Brain pericyte (primary cell): ENCODE measurements at regions not wholly inside any gene's neighbourhood (a gene's known extent, or its start where the extent isn't known, plus 50 kb on each side); places are given as distances from the start of the nearest gene placed in this dataset.
"Not testable (repeated sequence)": the region's sequence is repeated elsewhere in the genome, so short reads cannot be mapped to it uniquely, and the experiment has no call there.

ENCODE experiments used
- DNase-seq: peaks from one replicate; pipeline ENCODE4 v3.0.0-alpha.2; 2012; ENCODE audit warnings: low read depth, low spot score

DNA sequence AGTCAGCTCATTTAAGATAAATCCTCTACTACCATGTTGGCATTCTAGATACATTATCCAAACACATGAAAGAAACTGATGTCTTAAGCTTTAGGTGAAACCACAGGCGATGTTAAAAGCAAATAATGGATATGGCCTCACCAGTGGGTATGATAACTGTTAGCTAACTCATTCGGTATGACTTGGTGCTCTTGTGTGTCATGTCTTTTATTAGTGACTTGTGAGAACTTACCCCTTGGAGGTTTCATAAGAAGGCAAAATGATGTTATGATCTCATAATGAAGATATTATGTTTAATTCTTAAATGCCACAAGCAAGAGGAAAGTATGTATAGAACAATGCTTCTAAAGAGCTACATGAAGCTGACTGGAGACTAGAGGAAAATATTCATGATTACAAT, 1227.0 kb downstream of the EFNA5 start:
- DNase-seq: no peak

- DNase-seq: no peak
Measured at GRCh38 chr5:106435185-106435584, 1235.6 kb downstream of the EFNA5 start.

GRCh38 chr5:106430733-106431132, 1240.0 kb downstream of the EFNA5 start:
- not testable (repeated sequence) for DNase-seq

GRCh38 chr5:106423109-106423897, 1247.4 kb downstream of the EFNA5 start:
- no peak for DNase-seq

GRCh38 chr5:106420102-106420501, 1250.6 kb downstream of the EFNA5 start:
- DNase-seq: no peak

DNA sequence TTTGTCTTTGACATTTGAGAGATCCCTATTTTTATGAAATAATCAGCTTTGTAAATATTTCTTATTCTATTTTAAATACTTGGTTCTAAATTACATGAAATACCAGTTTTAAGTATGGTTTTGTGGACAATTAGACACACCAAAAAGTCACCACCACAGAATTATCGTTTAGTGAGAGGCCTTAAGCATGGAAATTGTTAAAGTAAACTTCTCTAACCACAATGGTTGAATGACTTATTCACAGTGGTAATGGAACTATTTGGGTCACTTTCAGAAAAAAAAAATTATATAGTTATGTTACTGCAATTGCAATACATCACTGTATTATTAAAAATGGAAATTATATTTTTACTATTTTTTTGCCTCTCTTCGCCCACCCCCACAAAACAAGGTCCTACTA, 1252.5 kb downstream of the EFNA5 start:
- DNase-seq: no peak

DNA sequence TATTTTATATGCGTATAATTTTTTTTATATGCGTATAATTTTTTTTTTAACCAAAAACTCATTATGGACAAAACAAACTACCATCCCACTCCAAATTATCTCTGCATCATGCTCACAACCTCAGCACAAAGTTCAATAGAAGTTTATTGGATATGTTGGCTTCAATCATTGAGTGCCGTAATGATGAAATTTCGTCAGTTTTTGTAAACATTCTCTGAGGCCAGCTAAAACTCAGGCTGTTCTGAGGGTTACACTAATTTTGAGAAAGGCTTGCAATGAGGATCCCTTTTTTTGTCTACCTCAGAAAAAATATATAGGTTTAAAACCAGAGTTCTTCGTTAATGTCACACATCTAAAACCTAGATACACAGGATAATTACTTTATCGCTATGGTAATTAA, 1253.2 kb downstream of the EFNA5 start:
- no peak for DNase-seq

- no peak for DNase-seq
Measured at GRCh38 chr5:106417163-106417562, 1253.6 kb downstream of the EFNA5 start.

DNA sequence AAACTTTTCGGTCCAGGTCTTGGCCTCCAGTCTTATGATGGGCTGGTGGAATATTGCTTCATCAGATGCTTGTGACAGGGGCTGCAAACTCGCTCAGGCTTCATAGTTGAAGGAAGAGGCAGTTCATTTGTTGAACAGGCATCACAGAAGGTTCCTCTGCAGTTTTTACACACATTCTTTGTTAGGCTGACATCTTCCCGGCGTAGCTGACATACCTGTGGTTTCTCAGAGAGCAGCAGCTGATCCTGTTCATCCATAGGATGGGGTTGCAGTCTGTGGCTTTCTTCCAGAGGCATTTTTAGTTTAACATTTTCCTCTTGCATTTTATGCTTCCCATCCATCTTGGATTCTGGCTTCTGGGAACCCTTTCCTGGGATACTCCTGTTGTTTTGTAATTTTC, 1255.2 kb downstream of the EFNA5 start:
- no peak for DNase-seq

GRCh38 chr5:106414342-106414741, 1256.4 kb downstream of the EFNA5 start:
- DNase-seq: no peak

- DNase-seq: no peak
Measured at GRCh38 chr5:106412606-106413005, 1258.1 kb downstream of the EFNA5 start.

GRCh38 chr5:106408570-106408969, 1262.2 kb downstream of the EFNA5 start:
- DNase-seq: no peak

DNA sequence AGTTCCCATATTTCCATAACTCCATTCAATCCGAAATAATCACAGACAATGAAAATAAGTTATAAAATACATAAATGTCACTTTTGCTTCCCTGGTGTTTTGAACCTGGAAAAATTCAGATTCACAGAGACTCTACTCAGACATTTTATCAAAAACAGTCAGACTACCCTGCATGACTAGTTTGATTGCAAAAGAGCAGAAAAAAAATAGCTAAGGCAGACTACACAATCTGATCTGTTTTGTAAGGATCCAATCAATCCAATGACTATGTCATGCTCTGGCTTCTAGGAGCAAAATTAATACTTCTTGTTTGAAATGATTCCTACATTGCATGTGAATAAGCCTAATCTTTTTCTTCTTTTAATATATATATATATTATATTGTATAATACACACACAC, 1262.6 kb downstream of the EFNA5 start:
- no peak for DNase-seq

DNA sequence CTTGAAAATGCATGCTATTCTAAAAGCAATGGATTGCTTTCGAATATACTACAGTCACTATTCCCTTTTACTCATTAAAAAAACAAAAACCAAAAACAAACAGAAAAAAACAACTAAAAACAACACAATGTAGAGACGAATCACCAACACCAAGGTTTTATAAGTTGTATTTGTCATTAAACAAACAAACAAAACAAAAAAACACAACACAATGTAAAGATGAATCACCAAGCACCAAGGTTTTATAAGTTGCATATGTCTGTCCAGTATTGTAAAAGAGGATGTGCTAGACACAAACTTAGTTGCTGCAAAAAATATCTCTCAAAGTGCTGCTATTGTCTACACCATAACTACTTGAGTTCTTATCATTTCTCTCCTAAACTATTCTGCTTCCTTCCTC, 1269.2 kb downstream of the EFNA5 start:
- DNase-seq: no peak

- no peak for DNase-seq
Measured at GRCh38 chr5:106399391-106399790, 1271.3 kb downstream of the EFNA5 start.

- peak; percentile 80 for DNase-seq
Measured at GRCh38 chr5:106397700-106398099, 1273.0 kb downstream of the EFNA5 start.

GRCh38 chr5:106393276-106393675, 1277.5 kb downstream of the EFNA5 start:
- DNase-seq: no peak

GRCh38 chr5:106392766-106393165, 1278.0 kb downstream of the EFNA5 start:
- no peak for DNase-seq

- not testable (repeated sequence) for DNase-seq
Measured at GRCh38 chr5:106387767-106388166, 1283.0 kb downstream of the EFNA5 start.

DNA sequence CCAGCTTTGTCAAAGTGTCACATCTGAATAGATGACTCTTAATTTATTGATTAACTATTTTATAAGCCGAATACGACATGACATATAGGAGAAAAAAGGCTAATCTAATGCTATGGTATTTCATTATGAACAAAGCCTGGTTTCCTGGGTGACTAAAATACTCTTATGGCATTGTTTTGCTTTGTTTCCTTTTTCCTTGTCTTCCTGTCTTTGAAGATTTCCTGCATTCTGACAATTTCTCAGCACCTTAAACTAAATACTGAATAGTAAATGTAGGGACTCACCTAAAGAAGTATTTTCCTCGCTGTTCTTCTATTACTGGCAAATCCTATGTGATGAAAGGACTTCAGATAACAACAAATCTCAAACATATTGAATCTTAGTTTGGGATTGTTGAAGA, 1284.5 kb downstream of the EFNA5 start:
- no peak for DNase-seq

DNA sequence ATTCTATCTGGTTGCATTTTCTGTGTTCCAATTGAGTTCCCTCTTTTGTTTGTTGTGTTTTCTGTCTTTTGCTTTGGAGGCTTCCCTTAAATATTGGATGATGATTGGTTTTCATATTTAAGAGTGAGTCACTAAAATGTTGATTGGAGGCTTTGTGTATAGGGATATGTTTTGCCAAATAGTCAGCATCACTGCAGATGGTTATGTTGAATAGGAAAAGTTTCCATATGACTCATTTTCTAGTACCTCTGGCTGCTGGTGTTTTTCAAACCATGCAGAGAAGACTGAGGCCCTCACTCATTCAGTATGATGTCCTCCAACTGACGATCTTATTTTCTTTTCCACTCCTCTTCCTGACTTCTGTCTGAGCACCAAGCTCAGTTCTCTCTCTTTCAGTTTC, 1290.0 kb downstream of the EFNA5 start:
- peak; percentile 33 for DNase-seq

GRCh38 chr5:106376522-106376921, 1294.2 kb downstream of the EFNA5 start:
- no peak for DNase-seq

DNA sequence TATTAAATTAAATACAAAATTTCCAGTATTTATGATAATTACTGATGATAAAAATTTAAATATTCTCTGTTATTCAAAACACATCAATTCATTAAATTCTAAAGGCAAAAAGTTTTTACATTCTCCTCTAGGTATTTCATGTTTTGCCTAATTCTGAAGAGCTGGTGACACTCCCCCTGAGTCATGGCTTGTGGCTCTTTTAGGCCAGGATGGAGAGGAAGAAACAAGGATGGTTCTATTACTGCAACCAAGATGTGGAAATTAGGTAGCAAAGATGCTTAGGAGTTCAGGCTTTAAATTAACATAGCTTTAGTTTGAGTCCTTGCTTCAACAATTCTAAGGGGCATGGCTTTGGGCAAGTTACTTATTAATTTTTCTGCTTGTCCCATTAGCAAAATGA, 1295.8 kb downstream of the EFNA5 start:
- DNase-seq: no peak

GRCh38 chr5:106368021-106368420, 1302.7 kb downstream of the EFNA5 start:
- no peak for DNase-seq
